ENCODE measurements at regions not wholly inside any gene's neighbourhood (a gene's known extent, or its start where the extent isn't known, plus 50 kb on each side); places are given as distances from the start of the nearest gene placed in this dataset.

DNA sequence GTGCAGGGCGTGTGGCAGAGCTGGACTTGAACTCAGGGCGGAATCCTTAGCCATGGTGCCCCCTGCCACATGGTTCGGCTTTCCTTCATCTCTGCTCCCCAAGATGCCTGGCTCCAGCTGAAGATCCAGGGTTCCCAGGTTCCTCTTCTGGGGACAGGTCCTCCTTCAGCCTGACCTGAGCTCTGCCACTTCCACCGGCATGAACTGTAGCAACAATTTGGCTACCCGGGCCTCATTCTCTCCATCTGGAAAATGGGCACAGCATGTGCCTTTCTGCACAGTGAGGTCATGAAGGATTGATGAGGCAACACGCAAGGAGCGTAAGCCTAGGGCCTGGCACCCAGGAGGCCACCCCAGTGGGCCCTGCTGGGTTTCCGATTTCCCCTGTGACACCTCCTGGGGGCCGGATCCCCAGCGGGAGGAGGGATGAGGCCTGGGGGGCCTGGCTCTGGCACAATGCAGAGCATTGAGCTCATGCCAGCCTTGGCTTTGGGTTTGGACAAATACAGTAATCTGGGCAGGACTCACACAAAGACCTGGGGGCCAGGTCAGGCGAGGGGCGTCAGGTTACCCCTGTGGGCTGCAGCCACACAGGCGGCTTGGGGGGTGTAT, 74.0 kb downstream of the CEBPB start:
- no peak for DNase-seq (ENCODE audit: low read depth)
- TF ChIP-seq CTCF (IDR thresholded peaks at IDR 0.05; ENCODE audit: control insufficient read depth, insufficient read depth, low read depth, low read length, missing control alignments): no peak
- no peak overlapping the region for H3K4me3 ChIP-seq (ENCODE audit: control insufficient read depth, low read depth, low read length)

- H3K4me3 ChIP-seq (ENCODE audit: control insufficient read depth, low read depth, low read length): no peak overlapping the region
- no peak for TF ChIP-seq CTCF (IDR thresholded peaks at IDR 0.05; ENCODE audit: control insufficient read depth, insufficient read depth, low read depth, low read length, missing control alignments)
- no peak for DNase-seq (ENCODE audit: low read depth)
Observed at GRCh38 chr20:50265245-50265946, 74.8 kb downstream of the CEBPB start.

DNA sequence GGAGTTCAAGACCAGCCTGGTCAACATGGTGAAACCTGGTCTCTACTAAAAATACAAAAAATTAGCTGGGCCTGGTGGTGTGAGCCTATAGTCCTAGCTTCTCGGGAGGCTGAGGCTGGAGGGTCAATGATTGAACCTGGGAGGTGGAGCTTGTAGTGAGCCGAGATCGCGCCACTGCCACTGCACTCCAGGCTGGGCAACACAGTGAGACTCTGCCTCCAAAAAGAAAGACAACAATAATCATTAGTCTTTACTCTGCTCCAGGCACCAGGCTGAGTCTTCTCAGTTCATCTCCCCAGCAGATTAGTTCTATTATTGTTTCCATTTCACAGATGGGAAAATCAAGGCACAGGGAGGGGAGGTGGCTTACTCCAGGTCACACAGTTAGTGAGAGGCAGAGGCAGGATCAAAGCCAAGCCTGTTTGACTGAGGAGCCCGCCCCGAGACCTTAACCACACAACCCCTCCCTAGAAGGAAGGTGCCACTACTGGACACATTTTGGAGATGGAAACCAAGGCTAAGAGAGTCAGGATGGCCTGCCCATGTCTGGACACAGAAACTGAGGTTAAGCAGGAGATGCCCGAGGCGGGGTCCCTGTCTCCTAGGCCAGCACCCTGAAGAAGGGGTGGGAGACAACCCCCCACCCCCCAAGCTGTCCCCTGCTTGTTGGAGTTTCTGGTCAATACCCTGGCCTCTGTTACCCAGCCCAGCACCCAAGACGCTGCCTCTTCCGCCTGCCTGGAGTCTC, 75.8 kb downstream of the CEBPB start:
- H3K4me3 ChIP-seq (ENCODE audit: control insufficient read depth, low read depth, low read length): no peak overlapping the region
- DNase-seq (ENCODE audit: low read depth): no peak
- no peak for TF ChIP-seq CTCF (IDR thresholded peaks at IDR 0.05; ENCODE audit: control insufficient read depth, insufficient read depth, low read depth, low read length, missing control alignments)

- H3K4me3 ChIP-seq (ENCODE audit: control insufficient read depth, low read depth, low read length): no peak overlapping the region
- no peak for DNase-seq (ENCODE audit: low read depth)
- no peak for TF ChIP-seq CTCF (IDR thresholded peaks at IDR 0.05; ENCODE audit: control insufficient read depth, insufficient read depth, low read depth, low read length, missing control alignments)
Observed at GRCh38 chr20:50267041-50267865, 76.6 kb downstream of the CEBPB start.

- no peak overlapping the region for H3K4me3 ChIP-seq (ENCODE audit: control insufficient read depth, low read depth, low read length)
- no peak for TF ChIP-seq CTCF (IDR thresholded peaks at IDR 0.05; ENCODE audit: control insufficient read depth, insufficient read depth, low read depth, low read length, missing control alignments)
- no peak for DNase-seq (ENCODE audit: low read depth)
Observed at GRCh38 chr20:50267866-50268219, 77.2 kb downstream of the CEBPB start.
